ENCODE measurements at regions not wholly inside any gene's neighbourhood (a gene's known extent, or its start where the extent isn't known, plus 50 kb on each side); places are given as distances from the start of the nearest gene placed in this dataset.

DNA sequence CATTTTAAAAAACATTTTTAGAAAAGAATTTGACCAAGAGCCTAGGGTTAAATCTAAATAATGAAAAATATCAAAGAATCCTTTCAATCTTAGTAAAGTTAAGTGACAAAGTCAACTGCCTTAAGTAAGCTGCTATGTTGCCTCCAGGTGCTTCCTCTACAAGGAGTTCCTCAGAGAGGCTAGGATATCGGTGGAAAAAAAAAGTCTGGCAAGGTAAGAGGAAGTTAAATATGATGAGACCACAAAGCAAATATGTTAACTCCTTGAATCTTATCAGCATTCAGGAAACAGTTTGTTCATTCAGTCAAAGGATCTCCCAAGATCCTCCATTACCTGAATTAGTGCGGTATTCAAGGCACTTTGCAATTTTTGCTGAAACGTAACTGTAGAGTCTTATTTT is 563.5 kb downstream of the PTPRC start:
- TF ChIP-seq TAF1 (IDR thresholded peaks at IDR 0.05; ENCODE audit: borderline replicate concordance, insufficient read depth, low read length) (no peak), POLR2AphosphoS5 (IDR thresholded peaks at IDR 0.05; ENCODE audit: low read depth, low read length) (no peak), SIN3A (IDR thresholded peaks at IDR 0.05; ENCODE audit: borderline replicate concordance, insufficient read depth, low read length) (no peak), FOXP2 (optimal IDR thresholded peaks at IDR 0.05; ENCODE audit: borderline replicate concordance, extremely low read depth, extremely low read length, insufficient read depth) (no peak)
- TF ChIP-seq, protein P1, sequence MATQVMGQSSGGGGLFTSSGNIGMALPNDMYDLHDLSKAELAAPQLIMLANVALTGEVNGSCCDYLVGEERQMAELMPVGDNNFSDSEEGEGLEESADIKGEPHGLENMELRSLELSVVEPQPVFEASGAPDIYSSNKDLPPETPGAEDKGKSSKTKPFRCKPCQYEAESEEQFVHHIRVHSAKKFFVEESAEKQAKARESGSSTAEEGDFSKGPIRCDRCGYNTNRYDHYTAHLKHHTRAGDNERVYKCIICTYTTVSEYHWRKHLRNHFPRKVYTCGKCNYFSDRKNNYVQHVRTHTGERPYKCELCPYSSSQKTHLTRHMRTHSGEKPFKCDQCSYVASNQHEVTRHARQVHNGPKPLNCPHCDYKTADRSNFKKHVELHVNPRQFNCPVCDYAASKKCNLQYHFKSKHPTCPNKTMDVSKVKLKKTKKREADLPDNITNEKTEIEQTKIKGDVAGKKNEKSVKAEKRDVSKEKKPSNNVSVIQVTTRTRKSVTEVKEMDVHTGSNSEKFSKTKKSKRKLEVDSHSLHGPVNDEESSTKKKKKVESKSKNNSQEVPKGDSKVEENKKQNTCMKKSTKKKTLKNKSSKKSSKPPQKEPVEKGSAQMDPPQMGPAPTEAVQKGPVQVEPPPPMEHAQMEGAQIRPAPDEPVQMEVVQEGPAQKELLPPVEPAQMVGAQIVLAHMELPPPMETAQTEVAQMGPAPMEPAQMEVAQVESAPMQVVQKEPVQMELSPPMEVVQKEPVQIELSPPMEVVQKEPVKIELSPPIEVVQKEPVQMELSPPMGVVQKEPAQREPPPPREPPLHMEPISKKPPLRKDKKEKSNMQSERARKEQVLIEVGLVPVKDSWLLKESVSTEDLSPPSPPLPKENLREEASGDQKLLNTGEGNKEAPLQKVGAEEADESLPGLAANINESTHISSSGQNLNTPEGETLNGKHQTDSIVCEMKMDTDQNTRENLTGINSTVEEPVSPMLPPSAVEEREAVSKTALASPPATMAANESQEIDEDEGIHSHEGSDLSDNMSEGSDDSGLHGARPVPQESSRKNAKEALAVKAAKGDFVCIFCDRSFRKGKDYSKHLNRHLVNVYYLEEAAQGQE (IDR thresholded peaks at IDR 0.05; ENCODE audit: insufficient read depth in 1 of 2, low read depth in 2 of 2, low read length in 2 of 2), result no peak

Measured in PFSK-1 (cell line).